ENCODE measurements at regions not wholly inside any gene's neighbourhood (a gene's known extent, or its start where the extent isn't known, plus 50 kb on each side); places are given as distances from the start of the nearest gene placed in this dataset.
A peak's percentile ranks its signal among the peaks of the same experiment; 100 is the strongest.

DNA sequence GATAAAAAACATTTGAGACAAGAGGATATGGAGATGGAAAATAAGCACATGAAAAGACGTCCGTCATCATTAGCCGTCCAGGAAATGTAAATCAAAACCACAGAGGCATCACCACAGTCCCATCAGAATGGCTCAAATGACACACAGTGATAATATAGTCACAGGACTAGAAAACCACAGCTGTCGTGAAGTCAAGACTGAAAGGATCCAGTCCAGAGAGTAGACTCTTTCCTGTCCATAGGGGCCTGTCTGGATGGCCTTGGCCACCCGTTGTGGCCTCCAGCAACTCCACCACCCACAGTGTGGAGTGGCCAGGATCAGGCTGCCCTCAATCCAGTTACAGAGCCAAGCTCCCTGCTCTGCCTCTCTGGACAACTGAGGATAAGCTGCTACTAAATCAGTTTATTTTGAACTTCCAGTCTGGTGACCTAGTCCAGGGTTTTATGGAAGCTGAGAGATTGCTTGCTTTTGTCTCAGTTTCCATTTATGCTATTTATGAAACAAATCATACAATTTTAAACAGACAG is 60.4 kb downstream of the RHOB start:
- H3K27ac ChIP-seq = peak overlapping the region in 2 of 5 donors; percentile 17 to 34
- H3K36me3 ChIP-seq (replicated peaks in 1 of 2) = no peaks in the 10 kb centered on the region
- peaks cover 0 to 10% of the 10 kb centered on the region in 2 donors for H3K4me1 ChIP-seq (replicated peaks in 1 of 2)
- intact Hi-C loops (cut with DNase I) = loop anchor here in 1 of 2 donors (10.0 kb wide), 1 partner anchor 128 kb away; no protein-coding TSS in a partner anchor
- WGBS, 4 donors = 47 to 56% (median 51%) methylated on average over 5 of the region's 5 CpGs
- H3K4me3 ChIP-seq = no peak overlapping the region
- H3K27me3 ChIP-seq = no peaks in the 10 kb centered on the region
- no peak for DNase-seq
- no peak for TF ChIP-seq POLR2A (IDR thresholded peaks at IDR 0.05)
- TF ChIP-seq CTCF (IDR thresholded peaks at IDR 0.05) = no peak
- no peaks in the 10 kb centered on the region for H3K9me3 ChIP-seq (replicated peaks in 1 of 3)

GRCh38 chr2:20507711-20508110 is 60.8 kb downstream of the RHOB start:
- H3K4me3 ChIP-seq = no peak overlapping the region
- peak overlapping the region in 1 of 5 donors; percentile 34 for H3K27ac ChIP-seq
- H3K9me3 ChIP-seq (replicated peaks in 1 of 3) = no peaks in the 10 kb centered on the region
- no peaks in the 10 kb centered on the region for H3K27me3 ChIP-seq
- peaks cover 0 to 10% of the 10 kb centered on the region in 2 donors for H3K4me1 ChIP-seq (replicated peaks in 1 of 2)
- no peak for DNase-seq
- H3K36me3 ChIP-seq (replicated peaks in 1 of 2) = no peaks in the 10 kb centered on the region
- intact Hi-C loops (cut with DNase I) = loop anchor here in 1 of 2 donors (10.0 kb wide), 1 partner anchor 127 kb away; no protein-coding TSS in a partner anchor
- TF ChIP-seq POLR2A (IDR thresholded peaks at IDR 0.05) (no peak), CTCF (IDR thresholded peaks at IDR 0.05) (no peak)

DNA sequence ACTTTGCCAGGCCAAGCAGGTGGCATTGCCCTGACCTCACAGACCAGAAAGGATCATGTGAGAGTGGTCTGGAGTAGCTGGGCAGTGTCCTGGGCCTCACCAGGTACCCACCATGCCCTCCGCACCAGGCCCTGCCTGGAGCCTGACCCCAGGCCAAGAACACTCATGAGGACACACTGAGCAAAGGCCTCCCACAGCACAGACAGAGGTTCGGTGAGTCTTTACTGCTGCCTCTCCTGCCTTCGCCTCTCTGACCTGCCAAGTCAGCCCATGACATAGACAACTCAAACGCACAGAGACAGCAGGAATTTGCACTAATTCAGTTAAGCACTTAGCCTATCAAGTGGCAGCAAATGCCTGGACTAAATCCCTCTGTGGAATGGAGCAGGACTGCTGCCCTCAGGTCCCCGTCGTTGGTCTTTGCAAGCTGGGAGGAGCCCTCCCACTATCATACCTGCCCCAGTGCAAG is 62.5 kb downstream of the RHOB start:
- 78 to 93% (median 92%) methylated on average over 3 to 6 of the region's 6 CpGs for WGBS, 4 donors
- H3K36me3 ChIP-seq (replicated peaks in 1 of 2) = no peaks in the 10 kb centered on the region
- DNase-seq = no peak
- H3K27ac ChIP-seq = peak overlapping the region in 1 of 5 donors; percentile 10
- H3K4me1 ChIP-seq (replicated peaks in 1 of 2) = peaks cover 0 to 10% of the 10 kb centered on the region in 2 donors
- no peak overlapping the region for H3K4me3 ChIP-seq
- intact Hi-C loops (cut with DNase I) = loop anchor here in 1 of 2 donors (10.0 kb wide), 1 partner anchor 125 kb away; no protein-coding TSS in a partner anchor
- H3K9me3 ChIP-seq (replicated peaks in 1 of 3) = no peaks in the 10 kb centered on the region
- TF ChIP-seq POLR2A (IDR thresholded peaks at IDR 0.05) (no peak), CTCF (IDR thresholded peaks at IDR 0.05) (no peak)
- H3K27me3 ChIP-seq = no peaks in the 10 kb centered on the region

DNA sequence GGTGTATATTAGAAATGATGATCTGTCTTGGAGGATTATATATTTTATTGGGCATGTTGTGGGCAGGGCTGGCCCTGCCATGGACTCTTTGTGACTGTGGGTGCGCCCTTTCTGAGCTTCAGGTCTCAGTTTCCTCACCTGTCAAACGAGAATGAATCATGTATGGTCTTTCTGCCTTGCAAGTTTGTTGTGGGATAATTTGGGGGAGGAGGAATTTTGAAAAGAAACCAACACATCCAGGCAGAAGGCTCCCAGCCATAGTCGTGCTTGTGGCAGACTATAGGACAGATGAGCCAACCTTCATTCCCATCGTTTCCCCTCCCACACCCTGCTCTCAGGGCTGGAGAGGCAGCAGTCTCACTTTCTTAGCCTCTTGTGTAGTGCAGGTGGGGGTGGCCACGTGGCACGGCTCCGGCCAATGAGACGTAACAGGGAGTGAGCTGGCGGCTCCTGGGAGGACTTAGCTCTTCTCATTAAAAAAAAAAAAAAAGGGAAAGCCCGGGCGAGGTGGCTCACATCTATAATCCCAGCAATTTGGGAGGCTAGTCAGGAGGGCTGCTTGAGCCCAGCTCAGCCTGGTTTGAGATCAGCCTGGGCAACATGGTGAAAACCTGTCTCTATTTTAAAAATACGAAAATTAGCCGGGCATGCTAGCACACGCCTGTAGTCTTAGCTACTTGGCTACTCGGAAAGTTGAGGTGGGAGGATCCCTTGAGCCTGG is 63.1 kb downstream of the RHOB start:
- WGBS, 4 donors = 70 to 85% (median 76%) methylated on average over 15 of the region's 15 CpGs
- no peaks in the 10 kb centered on the region for H3K27me3 ChIP-seq
- no peak overlapping the region for H3K4me3 ChIP-seq
- no peaks in the 10 kb centered on the region for H3K36me3 ChIP-seq (replicated peaks in 1 of 2)
- no peak overlapping the region for H3K27ac ChIP-seq
- TF ChIP-seq CTCF (IDR thresholded peaks at IDR 0.05) = no peak
- TF ChIP-seq POLR2A (IDR thresholded peaks at IDR 0.05) = no peak
- no peaks in the 10 kb centered on the region for H3K9me3 ChIP-seq (replicated peaks in 1 of 3)
- peak in 4 of 7 donors; percentile 39 to 70 (median 66) for DNase-seq
- H3K4me1 ChIP-seq (replicated peaks in 1 of 2) = peaks cover 0 to 10% of the 10 kb centered on the region in 2 donors
- intact Hi-C loops (cut with DNase I) = loop anchor here in 1 of 2 donors (10.0 kb wide), 1 partner anchor 125 kb away; no protein-coding TSS in a partner anchor

All from adrenal gland (tissue), 9 donors.